NCI-H446 (cell line): ENCODE measurements at regions not wholly inside any gene's neighbourhood (a gene's known extent, or its start where the extent isn't known, plus 50 kb on each side); places are given as distances from the start of the nearest gene placed in this dataset.
"Not testable (repeated sequence)": the region's sequence is repeated elsewhere in the genome, so short reads cannot be mapped to it uniquely, and the experiment has no call there.

Experiments used
- DNase-seq, 2 experiments: peaks; one replicate each; lab custom pipeline; 2025; lab: John Stamatoyannopoulos, UW

GRCh38 chr20:56769921-56770600, 141.0 kb downstream of the TFAP2C start:
- DNase-seq: no peak

DNA sequence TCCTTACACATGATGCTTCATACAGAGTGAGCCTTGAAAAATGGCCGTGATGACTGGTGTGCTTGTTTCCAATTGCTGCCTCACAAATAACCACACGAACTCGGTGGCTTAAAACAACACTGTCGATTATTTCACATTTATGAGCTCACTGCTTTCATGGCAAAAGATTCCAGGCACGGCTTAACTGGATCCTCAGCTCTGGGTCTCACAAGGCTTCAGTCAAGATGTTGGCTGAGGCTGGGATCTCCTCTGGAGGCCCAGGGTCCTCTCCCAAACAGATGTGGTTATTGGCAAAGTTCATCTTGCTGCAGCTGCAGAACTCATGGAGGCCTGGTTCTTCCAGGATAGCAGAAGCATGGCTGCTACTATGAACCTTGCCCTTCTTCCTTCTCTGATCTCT, 144.6 kb downstream of the TFAP2C start:
- no peak for DNase-seq

GRCh38 chr20:56774873-56775272, 145.8 kb downstream of the TFAP2C start:
- no peak for DNase-seq

DNA sequence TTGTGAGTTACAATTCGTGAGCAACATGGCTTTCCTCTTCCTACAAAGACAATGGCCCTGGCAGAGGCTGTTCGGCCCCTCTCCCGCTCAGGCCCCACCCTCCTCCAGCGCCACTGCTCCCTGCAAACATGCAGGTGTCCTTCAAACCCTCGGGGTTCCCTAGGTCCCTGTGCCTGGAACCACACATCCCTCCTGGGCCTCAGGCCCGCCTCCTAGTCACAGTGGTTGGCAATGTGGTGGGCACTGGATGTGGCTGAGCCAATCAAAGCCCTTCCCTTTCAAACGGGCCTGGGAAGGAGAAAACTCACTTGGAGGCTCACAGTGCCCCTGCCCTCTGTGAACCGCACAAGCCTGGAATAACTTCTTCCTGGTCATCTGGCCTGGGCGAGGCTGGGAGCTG, 147.2 kb downstream of the TFAP2C start:
- DNase-seq: no peak

GRCh38 chr20:56778765-56779195, 149.7 kb downstream of the TFAP2C start:
- DNase-seq: no peak

DNA sequence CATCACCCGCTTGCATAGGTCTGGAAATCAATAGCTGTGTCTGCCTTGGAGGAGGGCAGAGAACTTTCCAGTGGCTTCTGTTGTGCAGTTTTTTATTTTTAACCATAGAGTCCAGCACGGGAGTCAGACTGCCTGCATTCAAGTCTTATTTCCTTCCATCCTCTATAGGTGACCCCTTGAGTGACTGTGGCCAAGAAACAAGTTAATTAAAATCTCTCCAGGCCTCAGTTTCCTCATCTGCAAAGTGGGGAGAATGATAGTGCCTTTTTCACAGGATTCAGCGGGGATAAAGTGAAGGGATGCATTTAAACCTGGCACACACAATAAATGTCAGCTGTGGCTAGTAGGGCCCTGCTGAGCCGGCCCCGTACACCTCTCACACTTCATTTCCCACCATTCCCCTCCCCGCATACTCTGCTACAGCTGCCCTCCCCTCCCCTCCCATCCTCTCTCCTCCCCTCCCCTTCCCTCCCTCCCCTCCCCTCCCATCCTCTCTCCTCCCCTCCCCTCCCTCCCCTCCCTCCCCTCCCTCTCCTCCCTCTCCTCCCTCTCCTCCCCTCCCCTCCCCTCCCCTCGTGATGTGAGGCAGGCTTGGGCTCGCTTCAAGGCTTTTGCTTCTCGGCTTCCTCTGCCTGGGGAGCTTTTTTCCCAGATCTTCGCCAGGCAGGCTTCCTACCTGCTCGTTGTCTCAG, 150.5 kb downstream of the TFAP2C start:
- DNase-seq: no peak

GRCh38 chr20:56780266-56780665, 151.2 kb downstream of the TFAP2C start:
- no peak for DNase-seq

DNA sequence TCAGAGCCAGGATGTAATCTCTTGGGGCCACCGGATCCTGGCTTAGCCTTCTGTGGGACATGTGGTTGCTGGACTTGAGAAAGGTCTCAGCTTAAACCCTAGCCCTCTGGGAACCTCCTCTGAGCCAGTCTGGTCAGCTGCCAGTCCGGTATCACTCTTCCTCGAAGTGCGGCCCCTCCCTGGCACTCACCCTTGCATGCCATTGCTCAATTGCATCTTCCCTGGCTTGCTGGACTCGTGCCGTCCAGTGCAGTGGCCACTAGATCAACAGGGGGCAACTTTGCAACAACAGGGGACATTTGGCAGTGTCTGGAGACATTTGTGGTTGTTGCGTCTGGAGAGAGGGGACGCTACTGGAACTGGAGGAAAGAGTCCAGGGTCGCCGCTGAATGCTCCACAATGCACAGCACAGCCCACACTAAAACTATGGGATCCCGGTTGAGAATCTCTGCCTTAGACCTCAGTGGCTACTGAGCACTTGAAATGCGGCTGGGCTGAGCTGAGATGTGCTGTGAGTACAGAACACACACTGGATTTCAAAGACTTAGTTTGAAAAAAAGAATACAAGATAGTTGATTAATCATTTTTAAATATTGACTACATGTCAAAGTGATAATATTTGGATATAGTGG, 152.1 kb downstream of the TFAP2C start:
- no peak for DNase-seq

GRCh38 chr20:56781987-56782560, 153.0 kb downstream of the TFAP2C start:
- DNase-seq: not testable (repeated sequence)

DNA sequence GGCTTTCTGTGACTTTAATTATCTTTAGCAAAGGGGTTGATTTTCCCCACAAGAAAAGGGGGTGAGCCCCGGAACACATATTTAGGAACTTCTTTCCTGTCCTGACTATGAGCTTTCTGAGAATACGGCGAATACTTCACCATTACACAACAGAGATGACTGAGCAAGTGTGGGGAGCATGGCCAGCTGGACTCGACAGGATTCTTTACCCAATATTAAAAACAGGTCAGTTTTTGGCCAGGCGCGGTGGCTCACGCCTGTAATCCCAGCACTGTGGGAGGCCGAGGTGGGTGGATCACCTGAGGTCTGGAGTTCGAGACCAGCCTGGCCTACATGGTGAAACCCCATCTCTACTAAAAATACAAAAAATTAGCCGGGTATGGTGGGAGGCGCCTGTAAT, 153.7 kb downstream of the TFAP2C start:
- DNase-seq: not testable (repeated sequence)

GRCh38 chr20:56783826-56784225, 154.7 kb downstream of the TFAP2C start:
- DNase-seq: no peak

- DNase-seq: no peak
Observed at GRCh38 chr20:56786503-56786902, 157.4 kb downstream of the TFAP2C start.

DNA sequence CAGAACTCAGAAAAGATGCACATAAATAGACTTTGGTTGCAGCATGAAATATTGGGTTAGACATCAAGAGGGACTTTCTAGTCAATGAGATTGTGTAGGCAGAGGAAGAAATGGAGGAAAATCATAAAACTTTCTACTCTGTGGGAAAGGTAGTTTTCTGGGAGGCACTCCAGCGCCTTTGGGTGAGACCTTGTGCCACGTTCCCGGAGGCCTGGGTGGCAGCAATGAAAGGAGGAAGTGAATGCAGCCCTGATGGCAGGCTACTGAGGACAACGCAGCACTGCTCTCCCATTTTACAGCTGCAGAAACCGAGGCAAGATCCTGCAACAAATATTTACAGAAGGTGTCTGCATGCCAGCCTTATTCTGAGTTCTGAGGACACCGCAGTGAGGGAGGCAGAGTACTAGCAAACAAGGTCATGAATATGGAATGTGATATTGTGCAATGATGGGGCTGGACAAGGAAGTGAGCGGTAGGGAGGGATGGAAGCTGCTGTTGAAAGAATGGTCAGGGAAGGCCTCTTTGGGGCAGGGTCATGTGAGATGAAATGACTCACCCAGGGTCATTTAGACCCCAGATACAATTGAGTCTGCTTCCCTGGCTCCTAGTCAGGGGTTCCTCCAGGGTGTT, 159.1 kb downstream of the TFAP2C start:
- DNase-seq: no peak

GRCh38 chr20:56788671-56789610, 159.8 kb downstream of the TFAP2C start:
- DNase-seq: no peak

GRCh38 chr20:56793916-56794315, 164.8 kb downstream of the TFAP2C start:
- no peak for DNase-seq

- no peak for DNase-seq
Observed at GRCh38 chr20:56795492-56795891, 166.4 kb downstream of the TFAP2C start.

GRCh38 chr20:56796345-56796744, 167.2 kb downstream of the TFAP2C start:
- no peak for DNase-seq

- no peak for DNase-seq
Observed at GRCh38 chr20:56797023-56797422, 167.9 kb downstream of the TFAP2C start.

DNA sequence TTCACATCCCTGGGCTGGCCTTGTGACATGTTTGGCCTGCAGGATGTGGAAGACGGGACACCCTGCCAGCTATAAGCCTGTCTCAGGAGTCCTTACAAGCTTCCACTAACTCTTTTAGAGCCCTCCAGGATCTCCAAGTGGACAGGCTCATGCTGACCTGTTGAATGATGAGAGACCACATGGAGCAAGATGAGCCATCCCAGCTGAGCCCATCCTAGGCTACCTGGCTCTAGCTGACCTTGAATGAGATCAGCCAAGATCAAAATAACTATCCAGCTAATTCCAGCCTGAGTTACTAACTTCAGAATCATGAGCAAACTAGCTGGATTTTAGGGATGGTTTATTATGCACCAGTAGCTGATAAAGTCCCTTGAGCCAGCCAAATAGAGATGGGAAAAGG, 169.5 kb downstream of the TFAP2C start:
- no peak for DNase-seq

GRCh38 chr20:56799187-56799586, 170.1 kb downstream of the TFAP2C start:
- no peak for DNase-seq

DNA sequence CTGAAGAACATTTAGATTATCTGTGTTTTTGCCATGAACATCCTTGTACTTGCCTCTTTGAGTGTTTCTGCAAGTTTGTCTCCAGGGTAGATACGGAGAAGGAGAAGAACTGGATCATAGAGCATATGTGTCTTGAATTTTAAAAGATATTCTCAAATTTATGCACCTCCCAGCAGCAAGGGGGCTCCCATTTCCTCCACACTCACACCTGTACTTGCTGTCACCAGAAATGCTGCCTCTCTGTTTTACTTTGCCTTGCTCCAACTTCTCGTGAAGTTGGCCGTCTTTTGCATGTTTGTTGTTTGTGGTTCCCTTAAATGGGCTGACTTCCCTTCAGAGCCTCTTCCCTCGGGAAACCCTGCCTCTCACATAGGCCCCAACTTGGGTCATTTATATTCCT, 171.0 kb downstream of the TFAP2C start:
- DNase-seq: no peak
